Loucy (cell line): ENCODE measurements at regions not wholly inside any gene's neighbourhood (a gene's known extent, or its start where the extent isn't known, plus 50 kb on each side); places are given as distances from the start of the nearest gene placed in this dataset.
A peak's percentile ranks its signal among the peaks of the same experiment; 100 is the strongest.

ENCODE experiments used
- H2AFZ ChIP-seq: fragments of 200-600 bp; sonication (generic); 2 replicates; pipeline ENCODE4 v1.6.0; 2016; ENCODE audit warnings: antibody characterized with exemption, mild to moderate bottlenecking, low read length, moderate library complexity
- H3F3A ChIP-seq: fragments of 200-600 bp; 2 replicates; pipeline ENCODE4 v1.6.0; 2016; ENCODE audit warnings: antibody characterized with exemption, low read depth, mild to moderate bottlenecking
- H3K27me3 ChIP-seq: fragments of 200-600 bp; sonication (generic); 2 replicates; pipeline ENCODE4 v1.6.1; 2014; ENCODE audit warnings: low read length, mild to moderate bottlenecking; ENCODE audit not compliant: insufficient read depth, poor library complexity, severe bottlenecking
- H3K36me3 ChIP-seq: fragments of 200-600 bp; sonication (generic); 2 replicates; pipeline ENCODE4 v1.6.1; 2016; ENCODE audit warnings: low read length; ENCODE audit not compliant: insufficient read depth
- H3K4me1 ChIP-seq: fragments of 200-600 bp; sonication (generic); 2 replicates; pipeline ENCODE4 v1.5.1; 2014; ENCODE audit warnings: low read length, mild to moderate bottlenecking; ENCODE audit not compliant: insufficient read depth, poor library complexity, severe bottlenecking
- H3K4me2 ChIP-seq: fragments of 200-600 bp; sonication (generic); 2 replicates; pipeline ENCODE4 v1.6.0; 2014; ENCODE audit warnings: antibody characterized with exemption, low read length, low read depth, mild to moderate bottlenecking; ENCODE audit not compliant: poor library complexity, severe bottlenecking
- H3K4me3 ChIP-seq: fragments of 200-600 bp; sonication (generic); 2 replicates; pipeline ENCODE4 v1.5.1; 2014; ENCODE audit warnings: low read length, mild to moderate bottlenecking, mixed read lengths; ENCODE audit not compliant: poor library complexity, severe bottlenecking
- H3K79me2 ChIP-seq: fragments of 200-600 bp; sonication (generic); 2 replicates; pipeline ENCODE4 v1.6.1; 2014; ENCODE audit warnings: low read length; ENCODE audit not compliant: insufficient read depth
- H3K9ac ChIP-seq: fragments of 200-600 bp; sonication (generic); 2 replicates; pipeline ENCODE4 v1.6.0; 2014; ENCODE audit warnings: mild to moderate bottlenecking, low read depth, low read length, moderate library complexity; ENCODE audit not compliant: poor library complexity, severe bottlenecking
- H3K9me2 ChIP-seq: fragments of 200-600 bp; sonication (generic); replicated peaks from 2 replicates; pipeline ENCODE4 v1.6.1; 2016; ENCODE audit warnings: low read depth, low read length, mixed read lengths
- H3K9me3 ChIP-seq: fragments of 200-600 bp; sonication (generic); 2 replicates; pipeline ENCODE4 v1.6.1; 2014; ENCODE audit warnings: mild to moderate bottlenecking, antibody characterized with exemption, low read length, low read depth; ENCODE audit not compliant: insufficient read depth
- H4K20me1 ChIP-seq: fragments of 200-600 bp; sonication (generic); 2 replicates; pipeline ENCODE4 v1.6.0; 2014; ENCODE audit warnings: antibody characterized with exemption, low read length, mild to moderate bottlenecking; ENCODE audit not compliant: insufficient read depth, poor library complexity, severe bottlenecking
- EZH2phosphoT487 ChIP-seq: fragments of 200-600 bp; IDR thresholded peaks from 2 replicates; pipeline ENCODE4 v1.6.1; 2018; ENCODE audit warnings: antibody characterized with exemption, mild to moderate bottlenecking, moderate library complexity, borderline replicate concordance
- TF ChIP-seq, protein P1 (sequence below): fragments of 200-600 bp; sonication (generic); conservative IDR thresholded peaks from 2 replicates; pipeline ENCODE4 v1.5.1; 2014; ENCODE audit warnings: mild to moderate bottlenecking, antibody characterized with exemption, low read length

- TF ChIP-seq EZH2phosphoT487: no peak
- TF ChIP-seq, protein P1, sequence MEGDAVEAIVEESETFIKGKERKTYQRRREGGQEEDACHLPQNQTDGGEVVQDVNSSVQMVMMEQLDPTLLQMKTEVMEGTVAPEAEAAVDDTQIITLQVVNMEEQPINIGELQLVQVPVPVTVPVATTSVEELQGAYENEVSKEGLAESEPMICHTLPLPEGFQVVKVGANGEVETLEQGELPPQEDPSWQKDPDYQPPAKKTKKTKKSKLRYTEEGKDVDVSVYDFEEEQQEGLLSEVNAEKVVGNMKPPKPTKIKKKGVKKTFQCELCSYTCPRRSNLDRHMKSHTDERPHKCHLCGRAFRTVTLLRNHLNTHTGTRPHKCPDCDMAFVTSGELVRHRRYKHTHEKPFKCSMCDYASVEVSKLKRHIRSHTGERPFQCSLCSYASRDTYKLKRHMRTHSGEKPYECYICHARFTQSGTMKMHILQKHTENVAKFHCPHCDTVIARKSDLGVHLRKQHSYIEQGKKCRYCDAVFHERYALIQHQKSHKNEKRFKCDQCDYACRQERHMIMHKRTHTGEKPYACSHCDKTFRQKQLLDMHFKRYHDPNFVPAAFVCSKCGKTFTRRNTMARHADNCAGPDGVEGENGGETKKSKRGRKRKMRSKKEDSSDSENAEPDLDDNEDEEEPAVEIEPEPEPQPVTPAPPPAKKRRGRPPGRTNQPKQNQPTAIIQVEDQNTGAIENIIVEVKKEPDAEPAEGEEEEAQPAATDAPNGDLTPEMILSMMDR: no peak
- H3K9me3 ChIP-seq: no peaks in the 10 kb centered on the region
- no peaks in the 10 kb centered on the region for H3K36me3 ChIP-seq
- H2AFZ ChIP-seq: 0 out of 2 replicates have a peak overlapping the region, but pooled peaks have one; percentile 2
- peak overlapping the region; percentile 58 for H3K4me2 ChIP-seq
- peaks cover 18% of the 10 kb centered on the region for H3K4me1 ChIP-seq
- no peaks in the 10 kb centered on the region for H3K27me3 ChIP-seq
- no peaks in the 10 kb centered on the region for H3K9me2 ChIP-seq
- no peaks in the 10 kb centered on the region for H4K20me1 ChIP-seq
- H3K79me2 ChIP-seq: no peaks in the 10 kb centered on the region
- no peaks in the 10 kb centered on the region for H3F3A ChIP-seq
- no peak overlapping the region for H3K9ac ChIP-seq
- no peak overlapping the region for H3K4me3 ChIP-seq
Observed at GRCh38 chr2:150847578-150847977, 360.1 kb upstream of the RND3 start.

GRCh38 chr2:150846691-150847090 is 359.2 kb upstream of the RND3 start:
- H3K79me2 ChIP-seq: no peaks in the 10 kb centered on the region
- H3K27me3 ChIP-seq: no peaks in the 10 kb centered on the region
- no peaks in the 10 kb centered on the region for H3K9me3 ChIP-seq
- TF ChIP-seq EZH2phosphoT487: no peak
- TF ChIP-seq, protein P1: no peak
- peak overlapping the region; percentile 58 for H3K4me2 ChIP-seq
- no peak overlapping the region for H2AFZ ChIP-seq
- H3K36me3 ChIP-seq: no peaks in the 10 kb centered on the region
- no peaks in the 10 kb centered on the region for H3K9me2 ChIP-seq
- no peaks in the 10 kb centered on the region for H3F3A ChIP-seq
- H3K4me1 ChIP-seq: peaks cover 18% of the 10 kb centered on the region
- no peak overlapping the region for H3K9ac ChIP-seq
- no peaks in the 10 kb centered on the region for H4K20me1 ChIP-seq
- peak overlapping the region; percentile 45 for H3K4me3 ChIP-seq

DNA sequence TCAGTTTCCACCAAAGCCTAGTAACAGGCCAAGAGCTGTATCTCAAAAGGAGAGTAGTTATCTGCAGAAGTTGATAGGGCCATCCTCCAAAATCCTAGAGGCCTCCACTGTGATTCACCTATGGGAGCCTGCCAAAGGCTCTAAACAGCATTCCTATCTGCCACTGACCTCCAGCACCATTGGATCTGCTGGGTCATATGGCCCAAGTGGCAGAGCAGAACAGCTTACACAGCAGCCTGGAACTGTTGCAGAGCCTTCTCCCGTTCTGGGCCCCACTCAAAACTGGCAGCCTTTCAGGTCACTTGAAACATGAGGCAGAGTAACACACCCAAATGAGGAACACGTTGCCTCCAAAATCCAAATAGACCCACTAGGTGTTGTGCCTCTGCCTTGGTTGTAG is 345.2 kb upstream of the RND3 start:
- Histone ChIP-seq H3K9ac (no peak overlapping the region), H3K9me2 (no peaks in the 10 kb centered on the region), H3K36me3 (no peaks in the 10 kb centered on the region), H3K27me3 (no peaks in the 10 kb centered on the region), H3K4me2 (no peak overlapping the region), H2AFZ (no peak overlapping the region), H3F3A (no peaks in the 10 kb centered on the region), H3K9me3 (no peaks in the 10 kb centered on the region), H4K20me1 (no peaks in the 10 kb centered on the region), H3K4me3 (no peak overlapping the region), H3K79me2 (no peaks in the 10 kb centered on the region), H3K4me1 (no peaks in the 10 kb centered on the region)
- TF ChIP-seq, protein P1: no peak
- no peak for TF ChIP-seq EZH2phosphoT487
